Mucosa of descending colon (tissue), 3 donors: ENCODE measurements at regions not wholly inside any gene's neighbourhood (a gene's known extent, or its start where the extent isn't known, plus 50 kb on each side); places are given as distances from the start of the nearest gene placed in this dataset.
"Not testable (repeated sequence)": the region's sequence is repeated elsewhere in the genome, so short reads cannot be mapped to it uniquely, and the experiment has no call there.

Source experiments
- ATAC-seq: fragments of 200-7000 bp; cut with Tn5 transposase; one replicate; pipeline ENCODE4 v1.9.1; 2020; ENCODE audit warnings: mild to moderate bottlenecking, moderate library complexity
- DNase-seq, 3 donors: peaks; one replicate each; pipeline ENCODE4 v3.0.0-alpha.2; 2020
- H3K36me3 ChIP-seq: fragments of 200-600 bp; one replicate; pipeline ENCODE4 v1.8.0; 2021; ENCODE audit warnings: low read depth, mild to moderate bottlenecking
- H3K4me1 ChIP-seq: fragments of 200-600 bp; one replicate; pipeline ENCODE4 v1.8.0; 2021; ENCODE audit warnings: low read depth, mild to moderate bottlenecking
- H3K4me3 ChIP-seq: fragments of 200-600 bp; one replicate; pipeline ENCODE4 v1.8.0; 2021; ENCODE audit warnings: mild to moderate bottlenecking
- H3K9me3 ChIP-seq: fragments of 200-600 bp; one replicate; pipeline ENCODE4 v1.8.0; 2021; ENCODE audit warnings: mild to moderate bottlenecking
- CTCF ChIP-seq: fragments of 200-600 bp; IDR thresholded peaks from one replicate; pipeline ENCODE4 v1.8.0; 2022; ENCODE audit warnings: antibody characterized with exemption, mild to moderate bottlenecking
- intact Hi-C, 2 donors: fragments of 100-400 bp; cut with DNase I in 1 of 2; cut with micrococcal nuclease in 1 of 2; formaldehyde crosslinking; loops; one replicate each; pipeline versions ENCODE4 v1.11.0 to v1.11.1; 2022; cut with DNase I, micrococcal nuclease
- donor health status: DM: no; HTN: no; CAD: no; lungs with moderate emphysema.
- donor health status: DM: no; HTN: no; CAD: no.
- donor health status: DM: no; HTN: yes; CAD: no.

- H3K4me3 ChIP-seq, result no peak overlapping the region
- TF ChIP-seq CTCF, result no peak
- no peak for ATAC-seq
These were observed 74.3 kb upstream of the CCN2 start for GRCh38 chr6:132025468-132025867.

GRCh38 chr6:132023490-132023889, 72.3 kb upstream of the CCN2 start:
- peak in 1 of 3 donors; percentile 23 for DNase-seq
- no peak for ATAC-seq
- Histone ChIP-seq H3K4me3 (no peak overlapping the region), H3K4me1 (no peaks in the 10 kb centered on the region), H3K9me3 (no peaks in the 10 kb centered on the region), H3K36me3 (no peaks in the 10 kb centered on the region)
- TF ChIP-seq CTCF, result no peak
- intact Hi-C loops, result no loop called here

More at GRCh38 chr6:132025468-132025867, 74.3 kb upstream of the CCN2 start:
- H3K9me3 ChIP-seq, result no peaks in the 10 kb centered on the region
- no peak for DNase-seq
- H3K4me1 ChIP-seq, result no peaks in the 10 kb centered on the region
- intact Hi-C loops, result no loop called here
- no peaks in the 10 kb centered on the region for H3K36me3 ChIP-seq

GRCh38 chr6:132021552-132022375, 70.6 kb upstream of the CCN2 start:
- intact Hi-C loops, result no loop called here
- Histone ChIP-seq H3K4me1 (no peaks in the 10 kb centered on the region), H3K36me3 (no peaks in the 10 kb centered on the region), H3K4me3 (no peak overlapping the region), H3K9me3 (no peaks in the 10 kb centered on the region)
- TF ChIP-seq CTCF, result no peak
- ATAC-seq (no peak), DNase-seq (no peak)

GRCh38 chr6:132020918-132021317, 69.7 kb upstream of the CCN2 start:
- H3K36me3 ChIP-seq, H3K9me3 ChIP-seq, H3K4me3 ChIP-seq, H3K4me1 ChIP-seq, DNase-seq, intact Hi-C loops, ATAC-seq: not testable (repeated sequence)

- H3K9me3 ChIP-seq, result no peaks in the 10 kb centered on the region
- H3K4me3 ChIP-seq, result no peak overlapping the region
- no peak for TF ChIP-seq CTCF
- ATAC-seq, result peak; percentile 43
- no peaks in the 10 kb centered on the region for H3K4me1 ChIP-seq
- peak in 1 of 3 donors; percentile 40 for DNase-seq
- intact Hi-C loops, result no loop called here
- no peaks in the 10 kb centered on the region for H3K36me3 ChIP-seq
These were observed 69.0 kb upstream of the CCN2 start for GRCh38 chr6:132020138-132020581.

GRCh38 chr6:132019586-132019985, 68.4 kb upstream of the CCN2 start:
- Histone ChIP-seq H3K9me3 (no peaks in the 10 kb centered on the region), H3K4me1 (no peaks in the 10 kb centered on the region), H3K4me3 (no peak overlapping the region), H3K36me3 (no peaks in the 10 kb centered on the region)
- intact Hi-C loops, result no loop called here
- ATAC-seq, result no peak
- no peak for DNase-seq
- no peak for TF ChIP-seq CTCF
